ENCODE measurements at regions not wholly inside any gene's neighbourhood (a gene's known extent, or its start where the extent isn't known, plus 50 kb on each side); places are given as distances from the start of the nearest gene placed in this dataset.

DNA sequence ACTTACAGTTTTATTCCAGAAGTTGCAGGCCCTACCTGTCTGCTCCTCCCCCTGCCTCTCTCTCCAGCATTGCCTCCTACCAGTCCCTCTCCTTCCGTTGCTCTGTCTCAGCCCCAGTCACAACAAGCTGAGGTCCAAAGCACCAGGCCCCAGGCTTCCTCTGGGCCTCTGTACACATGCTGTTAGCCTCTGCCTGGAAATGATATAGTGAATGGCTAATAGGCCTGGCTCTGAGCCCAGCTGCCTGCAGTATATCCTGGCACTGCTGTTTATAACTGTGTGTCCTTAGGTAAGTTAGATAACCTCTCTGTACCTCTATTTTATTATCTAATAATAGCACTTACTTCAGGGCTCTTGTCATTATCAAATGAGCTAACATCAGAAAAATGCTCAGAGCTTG is 114.9 kb upstream of the PWP1 start:
- intact Hi-C loops (cut with DNase I) = no loop called here
- 67 to 100% (median 74%) methylated on average over 1 of the region's 1 CpG for WGBS, 4 donors

DNA sequence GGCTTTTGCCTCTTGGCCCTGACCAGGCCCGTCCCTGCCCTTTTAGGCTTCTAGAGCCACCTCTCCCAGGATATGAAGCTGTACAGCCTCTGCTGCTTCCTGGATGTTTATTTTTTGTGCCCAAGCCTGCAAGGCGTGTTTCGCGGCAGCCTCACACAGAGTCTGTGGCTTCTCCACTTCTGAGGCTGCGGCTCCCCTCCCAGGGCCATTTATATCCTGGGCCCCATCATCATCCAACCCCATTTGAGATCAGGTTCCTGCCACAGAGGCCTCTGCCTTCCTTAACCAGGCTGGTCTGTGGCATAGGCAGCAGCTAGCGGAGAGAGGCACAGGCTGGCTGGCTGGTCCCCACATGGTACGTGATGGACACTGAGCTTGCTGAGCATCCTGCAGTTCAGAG is 114.1 kb upstream of the PWP1 start:
- Histone ChIP-seq H3K36me3 (replicated peaks in 1 of 2) (no peaks in the 10 kb centered on the region), H3K4me3 (no peak overlapping the region), H3K9me3 (replicated peaks in 1 of 3) (no peaks in the 10 kb centered on the region), H3K27me3 (no peaks in the 10 kb centered on the region), H3K27ac (no peak overlapping the region), H3K4me1 (replicated peaks in 1 of 2) (no peaks in the 10 kb centered on the region)
- DNase-seq = no peak
- TF ChIP-seq, protein P1, sequence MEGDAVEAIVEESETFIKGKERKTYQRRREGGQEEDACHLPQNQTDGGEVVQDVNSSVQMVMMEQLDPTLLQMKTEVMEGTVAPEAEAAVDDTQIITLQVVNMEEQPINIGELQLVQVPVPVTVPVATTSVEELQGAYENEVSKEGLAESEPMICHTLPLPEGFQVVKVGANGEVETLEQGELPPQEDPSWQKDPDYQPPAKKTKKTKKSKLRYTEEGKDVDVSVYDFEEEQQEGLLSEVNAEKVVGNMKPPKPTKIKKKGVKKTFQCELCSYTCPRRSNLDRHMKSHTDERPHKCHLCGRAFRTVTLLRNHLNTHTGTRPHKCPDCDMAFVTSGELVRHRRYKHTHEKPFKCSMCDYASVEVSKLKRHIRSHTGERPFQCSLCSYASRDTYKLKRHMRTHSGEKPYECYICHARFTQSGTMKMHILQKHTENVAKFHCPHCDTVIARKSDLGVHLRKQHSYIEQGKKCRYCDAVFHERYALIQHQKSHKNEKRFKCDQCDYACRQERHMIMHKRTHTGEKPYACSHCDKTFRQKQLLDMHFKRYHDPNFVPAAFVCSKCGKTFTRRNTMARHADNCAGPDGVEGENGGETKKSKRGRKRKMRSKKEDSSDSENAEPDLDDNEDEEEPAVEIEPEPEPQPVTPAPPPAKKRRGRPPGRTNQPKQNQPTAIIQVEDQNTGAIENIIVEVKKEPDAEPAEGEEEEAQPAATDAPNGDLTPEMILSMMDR (IDR thresholded peaks at IDR 0.05) = no peak
- TF ChIP-seq POLR2A (IDR thresholded peaks at IDR 0.05) = no peak
- intact Hi-C loops (cut with DNase I) = no loop called here
- 95 to 97% (median 95%) methylated on average over 7 of the region's 7 CpGs for WGBS, 4 donors

More for the DNA sequence above, 114.9 kb upstream of the PWP1 start:
- Histone ChIP-seq H3K4me1 (replicated peaks in 1 of 2) (no peaks in the 10 kb centered on the region), H3K4me3 (no peak overlapping the region), H3K36me3 (replicated peaks in 1 of 2) (no peaks in the 10 kb centered on the region), H3K9me3 (replicated peaks in 1 of 3) (no peaks in the 10 kb centered on the region), H3K27ac (no peak overlapping the region), H3K27me3 (no peaks in the 10 kb centered on the region)
- DNase-seq = peak in 1 of 7 donors; percentile 5
- TF ChIP-seq, protein P1 (IDR thresholded peaks at IDR 0.05) = no peak
- TF ChIP-seq POLR2A (IDR thresholded peaks at IDR 0.05) = no peak

- Histone ChIP-seq H3K27me3 (no peaks in the 10 kb centered on the region), H3K4me1 (replicated peaks in 1 of 2) (peaks cover 0 to 5% of the 10 kb centered on the region in 2 donors), H3K27ac (no peak overlapping the region), H3K4me3 (no peak overlapping the region), H3K36me3 (replicated peaks in 1 of 2) (no peaks in the 10 kb centered on the region), H3K9me3 (replicated peaks in 1 of 3) (no peaks in the 10 kb centered on the region)
- WGBS, 4 donors = 80 to 87% (median 85%) methylated on average over 4 of the region's 4 CpGs
- no peak for TF ChIP-seq POLR2A (IDR thresholded peaks at IDR 0.05)
- TF ChIP-seq, protein P1 (IDR thresholded peaks at IDR 0.05) = no peak
- no peak for DNase-seq
- intact Hi-C loops (cut with DNase I) = no loop called here
These were observed 110.9 kb upstream of the PWP1 start for GRCh38 chr12:107574691-107575090.

- peak overlapping the region in 1 of 4 donors; percentile 19 for H3K4me3 ChIP-seq
- no peak for TF ChIP-seq POLR2A (IDR thresholded peaks at IDR 0.05)
- TF ChIP-seq, protein P1 (IDR thresholded peaks at IDR 0.05) = no peak
- peak in 2 of 7 donors; percentile 6 to 18 for DNase-seq
- intact Hi-C loops (cut with DNase I) = loop anchor here in 1 of 2 donors (10.0 kb wide), 1 partner anchor 126 kb away; no protein-coding TSS in a partner anchor
- WGBS, 4 donors = 29 to 59% (median 42%) methylated on average over 19 to 66 of the region's 66 CpGs
- peaks cover 11% of the 10 kb centered on the region for H3K27me3 ChIP-seq
- H3K36me3 ChIP-seq (replicated peaks in 1 of 2) = no peaks in the 10 kb centered on the region
- H3K27ac ChIP-seq = no peak overlapping the region
- H3K4me1 ChIP-seq (replicated peaks in 1 of 2) = peaks cover 0 to 5% of the 10 kb centered on the region in 2 donors
- no peaks in the 10 kb centered on the region for H3K9me3 ChIP-seq (replicated peaks in 1 of 3)
These were observed 104.6 kb upstream of the PWP1 start for GRCh38 chr12:107580750-107581618.
